GM10248 (cell line): ENCODE measurements at regions not wholly inside any gene's neighbourhood (a gene's known extent, or its start where the extent isn't known, plus 50 kb on each side); places are given as distances from the start of the nearest gene placed in this dataset.

Experiments
- CTCF ChIA-PET: fragments of 300-600 bp; sonication (Branson Sonifier 250); formaldehyde crosslinking; extraction: SDS; loops from one replicate; lab custom pipeline; 2021; ENCODE audit warnings: antibody characterized with exemption; lab: Yijun Ruan, JAX
- POLR2A ChIA-PET: fragments of 350-650 bp; sonication (Branson Sonifier 250); formaldehyde crosslinking; extraction: SDS; loops from one replicate; lab custom pipeline; 2020; ENCODE audit warnings: antibody characterized with exemption; lab: Yijun Ruan, JAX
- DNase-seq: peaks from one replicate; pipeline ENCODE4 v3.0.0; 2012; ENCODE audit errors: extremely low spot score
- CTCF ChIP-seq: IDR thresholded peaks from 2 replicates; pipeline ENCODE4 v1.5.1; 2012; ENCODE audit warnings: mild to moderate bottlenecking, low read depth; ENCODE audit errors: extremely low read depth, missing control alignments, control extremely low read depth

DNA sequence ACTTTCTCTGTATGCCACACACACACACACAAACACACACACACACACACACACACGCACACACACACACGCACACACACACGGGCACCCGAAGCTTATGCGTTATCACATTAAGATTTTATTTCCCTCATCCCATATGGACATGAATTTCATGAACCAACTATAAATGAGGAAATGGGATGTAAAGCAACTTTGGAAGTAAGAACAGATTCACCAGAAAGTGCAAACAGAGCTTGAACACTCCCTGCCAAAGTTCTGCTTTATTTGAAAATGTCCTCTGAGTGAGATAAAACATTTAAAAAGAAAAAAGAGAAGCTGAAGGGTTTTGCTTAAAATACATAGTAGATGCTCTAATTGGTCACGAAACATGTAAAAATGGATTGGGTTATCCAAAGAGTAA is 90.4 kb upstream of the OTX2 start:
- ChIA-PET POLR2A (no interaction called here), CTCF (interaction anchor here (1.6 kb wide), 1 partner anchor 10 kb away, joined by 6 read pairs; no protein-coding TSS in a partner anchor)
- DNase-seq, result no peak
- TF ChIP-seq CTCF, result no peak

- POLR2A ChIA-PET, result no interaction called here
- CTCF ChIA-PET, result interaction anchor here (1.6 kb wide), 1 partner anchor 9 kb away, joined by 6 read pairs; no protein-coding TSS in a partner anchor
- DNase-seq, result no peak
- no peak for TF ChIP-seq CTCF
These were observed 89.5 kb upstream of the OTX2 start for GRCh38 chr14:56899829-56900228.

GRCh38 chr14:56896922-56897321 is 86.6 kb upstream of the OTX2 start:
- no peak for DNase-seq
- TF ChIP-seq CTCF, result no peak
- ChIA-PET POLR2A (no interaction called here), CTCF (interaction anchor here (1.8 kb wide), 1 partner anchor 11 kb away, joined by 6 read pairs; no protein-coding TSS in a partner anchor)

GRCh38 chr14:56896231-56896630 is 86.0 kb upstream of the OTX2 start:
- POLR2A ChIA-PET, result no interaction called here
- DNase-seq, result no peak
- TF ChIP-seq CTCF, result no peak
- CTCF ChIA-PET, result interaction anchor here (1.8 kb wide), 1 partner anchor 10 kb away, joined by 6 read pairs; no protein-coding TSS in a partner anchor

DNA sequence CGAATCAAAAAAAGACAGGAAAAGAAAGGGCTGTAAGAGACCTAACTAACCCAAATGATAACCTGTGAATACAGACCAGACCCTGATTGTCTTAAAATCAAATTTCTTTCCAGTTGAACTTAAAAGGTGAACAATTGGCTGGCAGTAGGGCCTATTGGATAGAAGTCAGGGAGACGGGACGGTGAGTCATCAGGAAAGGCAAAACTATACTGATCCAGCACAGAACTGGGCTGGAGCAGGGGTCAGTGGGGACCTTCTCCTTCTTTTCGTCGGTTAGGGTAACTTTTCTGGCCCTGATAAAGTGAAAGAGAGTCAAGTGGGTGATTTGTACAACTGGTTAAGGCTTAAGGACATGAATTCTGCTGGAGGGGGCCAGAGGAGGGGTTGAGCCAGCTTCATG is 84.9 kb upstream of the OTX2 start:
- ChIA-PET CTCF (no interaction called here), POLR2A (no interaction called here)
- TF ChIP-seq CTCF, result no peak
- DNase-seq, result no peak

- no peak for TF ChIP-seq CTCF
- CTCF ChIA-PET, result no interaction called here
These were observed 84.3 kb upstream of the OTX2 start for GRCh38 chr14:56894591-56894991.

More at GRCh38 chr14:56894591-56894991, 84.3 kb upstream of the OTX2 start:
- POLR2A ChIA-PET, result no interaction called here
- DNase-seq, result no peak
